Ascending aorta (tissue), 2 donors: ENCODE measurements at regions not wholly inside any gene's neighbourhood (a gene's known extent, or its start where the extent isn't known, plus 50 kb on each side); places are given as distances from the start of the nearest gene placed in this dataset.

Experiments used
- DNase-seq, 2 donors: peaks; one replicate each; pipeline ENCODE4 v3.0.0-alpha.2; 2019; ENCODE audit warnings: low spot score in 2 of 2
- H3K27ac ChIP-seq, 2 donors: fragments of 200-600 bp; sonication (generic); one replicate each; pipeline ENCODE4 v1.5.1; 2016 to 2017; ENCODE audit warnings: mild to moderate bottlenecking in 1 of 2
- H3K27me3 ChIP-seq: fragments of 200-600 bp; sonication (generic); one replicate; pipeline ENCODE4 v1.5.1; 2017
- H3K36me3 ChIP-seq, 2 donors: fragments of 200-600 bp; sonication (generic); one replicate each; pipeline ENCODE4 v1.5.1; 2016
- H3K4me1 ChIP-seq, 2 donors: fragments of 200-600 bp; sonication (generic); one replicate each; pipeline ENCODE4 v1.5.1; 2016 to 2017; ENCODE audit warnings: mild to moderate bottlenecking in 1 of 2
- H3K4me3 ChIP-seq, 2 donors: fragments of 200-600 bp; sonication (generic); one replicate each; pipeline ENCODE4 v1.5.1; 2016 to 2017; ENCODE audit warnings: mild to moderate bottlenecking in 1 of 2
- H3K9me3 ChIP-seq, 2 donors: fragments of 200-600 bp; sonication (generic); one replicate each; pipeline ENCODE4 v1.5.1; 2016
- intact Hi-C: fragments of 100-400 bp; cut with DNase I; formaldehyde crosslinking; loops from one replicate; pipeline ENCODE4 v1.15.1; 2023
- TF ChIP-seq, protein P1 (sequence below), 3 experiments: fragments of 200-600 bp in 2 of 3; fragments of 450-650 bp in 1 of 3; sonication (generic) in 2 of 3; IDR thresholded peaks; one replicate each; pipeline ENCODE4 v1.5.1; 2016 to 2019; ENCODE audit warnings: antibody characterized with exemption in 3 of 3, mild to moderate bottlenecking in 1 of 3, moderate library complexity in 1 of 3

DNA sequence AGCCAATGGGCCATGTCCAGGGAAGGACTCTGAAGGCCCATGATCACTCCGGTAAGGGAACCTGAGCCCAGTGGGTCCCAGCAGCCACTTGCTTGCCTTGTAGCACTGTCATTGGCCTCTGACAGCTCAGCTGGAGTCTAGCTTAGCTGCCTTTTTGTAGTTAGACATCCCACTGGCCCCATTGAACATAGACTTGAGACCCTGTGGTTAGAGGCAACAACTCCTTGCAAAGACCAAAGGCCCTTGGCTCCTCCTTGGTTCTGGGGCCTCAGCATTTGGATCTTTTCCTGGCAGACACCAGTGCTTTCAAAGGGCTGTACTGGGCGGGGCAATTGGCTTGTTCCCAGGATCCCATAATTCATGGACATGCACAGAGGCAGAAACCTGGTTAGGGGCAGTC lies 321.2 kb downstream of the CXCL12 start:
- DNase-seq: no peak
- H3K4me3 ChIP-seq: no peak overlapping the region
- intact Hi-C loops: no loop called here
- peaks cover 4 to 19% of the 10 kb centered on the region in 2 donors for H3K4me1 ChIP-seq
- H3K27me3 ChIP-seq: no peaks in the 10 kb centered on the region
- no peak overlapping the region for H3K27ac ChIP-seq
- no peaks in the 10 kb centered on the region for H3K9me3 ChIP-seq
- TF ChIP-seq, protein P1, sequence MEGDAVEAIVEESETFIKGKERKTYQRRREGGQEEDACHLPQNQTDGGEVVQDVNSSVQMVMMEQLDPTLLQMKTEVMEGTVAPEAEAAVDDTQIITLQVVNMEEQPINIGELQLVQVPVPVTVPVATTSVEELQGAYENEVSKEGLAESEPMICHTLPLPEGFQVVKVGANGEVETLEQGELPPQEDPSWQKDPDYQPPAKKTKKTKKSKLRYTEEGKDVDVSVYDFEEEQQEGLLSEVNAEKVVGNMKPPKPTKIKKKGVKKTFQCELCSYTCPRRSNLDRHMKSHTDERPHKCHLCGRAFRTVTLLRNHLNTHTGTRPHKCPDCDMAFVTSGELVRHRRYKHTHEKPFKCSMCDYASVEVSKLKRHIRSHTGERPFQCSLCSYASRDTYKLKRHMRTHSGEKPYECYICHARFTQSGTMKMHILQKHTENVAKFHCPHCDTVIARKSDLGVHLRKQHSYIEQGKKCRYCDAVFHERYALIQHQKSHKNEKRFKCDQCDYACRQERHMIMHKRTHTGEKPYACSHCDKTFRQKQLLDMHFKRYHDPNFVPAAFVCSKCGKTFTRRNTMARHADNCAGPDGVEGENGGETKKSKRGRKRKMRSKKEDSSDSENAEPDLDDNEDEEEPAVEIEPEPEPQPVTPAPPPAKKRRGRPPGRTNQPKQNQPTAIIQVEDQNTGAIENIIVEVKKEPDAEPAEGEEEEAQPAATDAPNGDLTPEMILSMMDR (IDR thresholded peaks at IDR 0.05): no peak
- H3K36me3 ChIP-seq: no peaks in the 10 kb centered on the region

DNA sequence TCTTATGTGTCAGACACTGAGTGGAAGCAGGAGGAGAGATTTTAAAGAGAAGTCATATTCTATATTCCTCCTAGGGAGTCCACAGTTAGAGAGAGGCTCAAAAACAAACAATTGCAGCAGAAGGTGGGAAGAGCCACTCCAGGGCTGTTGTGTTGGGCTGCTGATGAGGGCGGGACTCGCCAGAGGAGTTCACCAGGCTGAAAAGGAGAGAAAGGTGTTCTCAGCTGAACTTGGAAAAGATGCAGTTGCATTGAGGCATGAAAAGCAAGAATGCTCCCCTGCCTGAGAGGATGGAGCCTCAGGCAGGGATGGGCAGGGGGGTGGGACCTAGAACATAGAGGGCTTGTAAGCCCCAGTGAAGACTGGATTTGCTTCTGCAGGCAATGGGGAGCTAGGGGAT lies 324.2 kb downstream of the CXCL12 start:
- H3K4me1 ChIP-seq: peaks cover 2 to 19% of the 10 kb centered on the region in 2 donors
- H3K27ac ChIP-seq: no peak overlapping the region
- TF ChIP-seq, protein P1 (IDR thresholded peaks at IDR 0.05): no peak
- H3K27me3 ChIP-seq: no peaks in the 10 kb centered on the region
- no peak overlapping the region for H3K4me3 ChIP-seq
- H3K9me3 ChIP-seq: no peaks in the 10 kb centered on the region
- no peak for DNase-seq
- intact Hi-C loops: no loop called here
- no peaks in the 10 kb centered on the region for H3K36me3 ChIP-seq

DNA sequence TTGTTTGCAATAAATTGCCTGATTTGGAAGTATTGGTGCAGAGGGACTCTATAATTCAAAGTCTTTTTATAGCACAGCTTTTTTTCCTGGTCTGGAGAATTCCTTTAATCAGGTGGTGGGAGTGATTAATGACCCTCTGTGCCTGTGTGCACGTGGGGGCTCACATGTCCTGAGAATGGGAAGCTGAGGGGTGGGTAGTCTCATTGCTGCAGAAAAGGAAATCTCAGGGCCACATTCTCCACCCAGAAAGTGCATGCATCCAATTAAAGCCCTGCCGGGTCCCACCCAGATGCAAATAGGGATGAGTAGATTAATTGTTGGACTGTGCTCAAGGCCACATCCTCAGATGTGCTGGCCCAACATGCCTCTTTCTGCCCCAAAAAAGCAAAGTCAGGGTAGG lies 324.7 kb downstream of the CXCL12 start:
- intact Hi-C loops: no loop called here
- TF ChIP-seq, protein P1 (IDR thresholded peaks at IDR 0.05): no peak
- H3K27me3 ChIP-seq: no peaks in the 10 kb centered on the region
- H3K4me1 ChIP-seq: peaks cover 0 to 15% of the 10 kb centered on the region in 2 donors
- H3K36me3 ChIP-seq: no peaks in the 10 kb centered on the region
- no peaks in the 10 kb centered on the region for H3K9me3 ChIP-seq
- H3K4me3 ChIP-seq: no peak overlapping the region
- H3K27ac ChIP-seq: no peak overlapping the region
- no peak for DNase-seq

DNA sequence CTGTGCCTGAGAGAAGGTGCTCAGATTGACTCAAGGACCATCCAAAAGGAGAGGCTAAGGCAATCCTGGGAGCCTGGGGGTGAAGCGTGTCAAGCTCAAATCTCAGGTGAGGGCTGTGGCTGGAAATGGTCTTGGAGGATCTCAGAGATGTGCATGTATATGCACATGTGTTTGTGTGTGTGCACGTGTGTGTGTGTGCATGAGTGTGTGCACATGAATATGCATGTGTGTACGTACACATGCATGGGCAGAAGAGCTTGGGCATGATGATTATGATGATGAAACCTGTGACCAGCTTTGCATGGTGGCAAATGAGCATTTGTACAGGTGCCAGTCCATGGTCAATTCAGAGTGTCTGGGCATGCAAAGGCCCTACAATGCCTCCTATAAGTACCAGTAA lies 326.6 kb downstream of the CXCL12 start:
- Histone ChIP-seq H3K4me3 (no peak overlapping the region), H3K4me1 (no peaks in the 10 kb centered on the region), H3K27me3 (no peaks in the 10 kb centered on the region), H3K27ac (no peak overlapping the region), H3K9me3 (no peaks in the 10 kb centered on the region), H3K36me3 (no peaks in the 10 kb centered on the region)
- TF ChIP-seq, protein P1 (IDR thresholded peaks at IDR 0.05): no peak
- intact Hi-C loops: no loop called here
- no peak for DNase-seq

DNA sequence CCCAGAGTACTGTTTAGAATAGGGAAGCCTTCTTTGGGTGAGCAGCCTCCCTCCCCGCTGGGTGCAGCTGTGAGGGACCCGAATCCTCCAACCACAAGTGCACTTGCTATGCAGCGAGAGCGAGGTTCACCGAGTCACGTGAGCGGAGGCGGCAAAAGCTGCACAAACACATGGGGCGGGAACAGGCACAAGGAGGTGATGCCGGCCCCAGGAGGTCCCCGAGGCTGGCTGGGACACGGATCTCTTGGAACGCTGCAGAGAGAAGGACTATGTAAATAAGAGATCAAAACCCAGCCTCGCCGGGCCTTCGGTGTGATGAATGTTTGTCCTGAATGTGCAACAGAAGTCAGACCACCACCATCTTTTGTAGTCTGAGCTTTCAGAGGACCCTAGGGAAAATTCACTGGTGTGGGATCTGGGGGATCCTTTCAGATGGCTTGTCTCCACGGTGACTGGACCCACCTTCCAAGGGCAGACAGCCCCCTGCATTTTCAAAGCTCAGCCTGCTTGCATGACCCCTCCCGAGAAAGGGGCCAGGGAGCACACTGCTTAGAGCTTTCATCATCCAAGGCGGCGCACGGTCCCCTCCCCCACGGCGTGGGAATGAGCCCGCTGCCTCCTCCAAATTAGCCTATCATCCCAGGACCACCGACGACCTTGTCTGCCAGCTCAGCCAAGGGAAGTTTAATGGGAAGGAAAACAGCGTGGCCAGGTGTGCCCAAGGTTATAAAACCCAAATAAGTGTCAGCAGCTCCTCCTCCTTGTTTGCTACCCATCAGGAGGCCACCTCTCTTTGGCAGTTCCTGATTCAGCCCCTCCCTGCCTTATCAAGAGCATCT lies 327.7 kb downstream of the CXCL12 start:
- TF ChIP-seq, protein P1 (IDR thresholded peaks at IDR 0.05): no peak
- no peaks in the 10 kb centered on the region for H3K9me3 ChIP-seq
- H3K36me3 ChIP-seq: no peaks in the 10 kb centered on the region
- DNase-seq: no peak
- intact Hi-C loops: no loop called here
- no peak overlapping the region for H3K27ac ChIP-seq
- H3K27me3 ChIP-seq: no peaks in the 10 kb centered on the region
- no peak overlapping the region for H3K4me3 ChIP-seq
- H3K4me1 ChIP-seq: no peaks in the 10 kb centered on the region
